H7 (cell line): ENCODE measurements at regions not wholly inside any gene's neighbourhood (a gene's known extent, or its start where the extent isn't known, plus 50 kb on each side); places are given as distances from the start of the nearest gene placed in this dataset.

Experiments used
- DNase-seq: peaks from one replicate; pipeline ENCODE4 v3.0.0; 2012
- H3K27me3 ChIP-seq: 2 replicates; pipeline ENCODE4 v1.6.0; 2011; ENCODE audit warnings: mild to moderate bottlenecking, low read length; ENCODE audit not compliant: control insufficient read depth, insufficient read depth
- H3K36me3 ChIP-seq: replicated peaks from 2 replicates; pipeline ENCODE4 v1.5.1; 2011; ENCODE audit warnings: low read length; ENCODE audit not compliant: control insufficient read depth, insufficient read depth
- H3K4me3 ChIP-seq: 2 replicates; pipeline ENCODE4 v1.5.1; 2011; ENCODE audit warnings: low read depth, mild to moderate bottlenecking, control low read depth, low read length, moderate library complexity; ENCODE audit not compliant: insufficient read depth

GRCh38 chr12:38151991-38152700 is 164.4 kb upstream of the ALG10B start:
- H3K4me3 ChIP-seq = no peak overlapping the region
- H3K27me3 ChIP-seq = no peaks in the 10 kb centered on the region
- DNase-seq = peak; percentile 13
- no peaks in the 10 kb centered on the region for H3K36me3 ChIP-seq

DNA sequence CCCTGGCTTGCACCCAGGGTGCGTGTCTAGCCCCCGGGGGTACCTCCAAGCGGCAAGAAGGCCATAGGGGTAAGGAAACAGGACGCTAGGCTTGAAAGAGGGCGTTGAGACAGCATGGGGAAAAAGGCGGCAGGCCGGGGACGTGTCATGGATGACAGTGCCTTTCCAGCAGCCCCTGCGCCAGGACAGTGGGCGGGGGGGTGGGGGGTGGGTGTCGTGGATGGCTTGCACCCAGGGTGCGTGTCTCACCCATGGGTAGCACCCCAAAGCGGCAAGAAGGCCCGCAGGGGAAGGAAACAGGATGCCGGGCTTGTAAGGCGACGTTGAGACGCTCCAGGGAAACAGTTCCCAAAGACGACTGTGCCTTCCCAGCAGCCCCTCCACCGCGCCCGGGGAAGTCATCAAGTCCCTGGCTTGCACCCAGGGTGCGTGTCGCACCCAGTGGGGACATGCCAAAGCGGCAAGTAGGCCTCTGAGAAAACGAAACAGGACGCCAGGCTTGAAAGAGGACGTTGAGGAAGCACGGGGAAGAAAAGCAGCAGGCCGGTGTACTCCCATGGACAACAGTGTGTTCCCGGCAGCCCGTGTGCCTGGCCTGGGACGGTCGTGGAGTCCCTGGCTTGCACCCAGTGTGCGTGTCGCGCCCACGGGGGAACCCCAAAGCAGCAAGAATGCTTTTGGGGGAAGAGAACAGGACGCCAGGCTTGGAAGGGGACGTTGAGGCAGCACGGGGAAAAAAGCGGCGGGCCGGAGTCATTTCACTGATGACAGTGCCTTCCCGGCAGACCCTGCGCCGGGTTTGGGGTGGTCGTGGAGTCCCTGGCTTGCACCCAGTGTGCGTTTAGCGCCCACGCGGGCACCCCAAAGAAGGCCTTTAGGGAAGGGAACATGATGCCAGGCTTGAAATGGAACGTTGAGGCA is 163.5 kb upstream of the ALG10B start:
- Histone ChIP-seq H3K36me3 (no peaks in the 10 kb centered on the region), H3K4me3 (no peak overlapping the region), H3K27me3 (no peaks in the 10 kb centered on the region)
- DNase-seq = peak; percentile 11

DNA sequence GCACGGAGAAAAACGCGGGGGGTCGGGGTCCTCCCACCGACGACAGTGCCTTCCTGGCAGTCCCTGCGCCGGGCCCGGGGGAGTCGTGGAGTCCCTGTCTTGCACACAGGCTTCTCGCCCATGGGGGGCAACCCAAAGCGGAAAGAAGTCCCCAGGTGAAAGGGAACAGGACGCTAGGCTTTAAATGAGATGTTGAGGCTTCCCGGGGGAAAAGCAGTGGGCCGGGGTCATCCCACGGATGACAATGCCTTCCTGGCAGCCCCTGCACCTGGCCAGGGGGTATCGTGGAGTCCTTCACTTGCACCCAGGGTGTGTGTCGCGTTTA is 162.9 kb upstream of the ALG10B start:
- Histone ChIP-seq H3K27me3 (no peaks in the 10 kb centered on the region), H3K36me3 (no peaks in the 10 kb centered on the region), H3K4me3 (no peak overlapping the region)
- DNase-seq = peak; percentile 10

- no peak overlapping the region for H3K4me3 ChIP-seq
- peak; percentile 8 for DNase-seq
- H3K27me3 ChIP-seq = no peaks in the 10 kb centered on the region
- H3K36me3 ChIP-seq = no peaks in the 10 kb centered on the region
These were observed 162.2 kb upstream of the ALG10B start for GRCh38 chr12:38154096-38155019.

DNA sequence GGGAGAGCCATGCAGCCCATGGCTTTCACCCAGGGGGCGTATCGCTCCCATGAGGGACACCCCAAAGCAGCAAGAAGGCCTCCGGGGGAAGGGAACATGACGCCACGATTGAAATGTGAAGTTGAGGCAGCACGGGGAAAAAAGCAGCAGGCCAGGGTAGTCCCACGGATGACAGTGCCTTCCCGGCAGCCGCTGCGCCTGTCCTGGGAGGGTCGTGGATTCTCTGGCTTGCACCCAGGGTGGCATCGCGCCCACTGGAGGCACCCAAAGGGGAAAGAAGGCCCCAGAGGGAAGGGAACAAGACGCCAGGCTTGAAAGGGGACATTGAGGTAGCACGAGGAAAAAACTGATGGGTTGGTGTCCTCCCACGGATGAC is 161.6 kb upstream of the ALG10B start:
- no peak for DNase-seq
- no peaks in the 10 kb centered on the region for H3K36me3 ChIP-seq
- H3K4me3 ChIP-seq = no peak overlapping the region
- H3K27me3 ChIP-seq = no peaks in the 10 kb centered on the region

GRCh38 chr12:38155526-38156496 is 160.8 kb upstream of the ALG10B start:
- H3K36me3 ChIP-seq = no peaks in the 10 kb centered on the region
- peak; percentile 14 for DNase-seq
- no peak overlapping the region for H3K4me3 ChIP-seq
- H3K27me3 ChIP-seq = no peaks in the 10 kb centered on the region

- no peaks in the 10 kb centered on the region for H3K36me3 ChIP-seq
- no peak overlapping the region for H3K4me3 ChIP-seq
- DNase-seq = peak; percentile 9
- no peaks in the 10 kb centered on the region for H3K27me3 ChIP-seq
These were observed 159.9 kb upstream of the ALG10B start for GRCh38 chr12:38156497-38157245.

DNA sequence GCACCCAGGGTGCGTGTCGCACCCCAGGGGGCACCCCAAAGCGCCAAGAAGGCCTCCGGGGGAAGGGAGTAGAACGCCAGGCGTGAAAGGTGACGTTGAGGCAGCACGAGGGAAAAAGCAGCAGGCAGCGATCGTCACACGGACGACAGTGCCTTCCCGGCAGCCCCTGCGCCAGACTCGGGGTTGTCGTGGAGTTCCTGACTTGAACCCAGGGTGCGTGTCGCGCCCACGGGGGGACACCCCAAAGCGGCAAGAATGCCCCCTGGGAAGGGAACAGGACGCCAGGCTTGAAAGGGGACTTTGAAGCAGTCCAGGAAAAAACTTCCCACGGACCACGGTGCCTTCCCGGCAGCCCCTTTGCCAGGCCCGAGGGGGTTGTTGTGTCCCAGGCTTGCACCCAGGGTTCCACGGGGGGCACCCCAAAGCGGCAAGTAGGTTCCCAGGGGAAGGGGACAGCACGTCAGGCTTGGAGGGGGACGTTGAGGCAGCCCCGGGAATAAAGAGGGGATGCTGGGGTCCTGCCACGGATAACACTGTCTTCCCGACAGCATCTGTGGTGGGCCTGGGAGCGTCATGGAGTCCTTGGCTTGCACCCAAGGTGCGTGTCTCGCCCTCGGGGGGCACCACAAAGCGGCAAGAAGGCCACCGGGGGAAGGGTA is 159.2 kb upstream of the ALG10B start:
- Histone ChIP-seq H3K36me3 (no peaks in the 10 kb centered on the region), H3K27me3 (no peaks in the 10 kb centered on the region), H3K4me3 (no peak overlapping the region)
- peak; percentile 7 for DNase-seq

GRCh38 chr12:38157933-38158401 is 158.6 kb upstream of the ALG10B start:
- Histone ChIP-seq H3K36me3 (no peaks in the 10 kb centered on the region), H3K4me3 (no peak overlapping the region), H3K27me3 (no peaks in the 10 kb centered on the region)
- no peak for DNase-seq

DNA sequence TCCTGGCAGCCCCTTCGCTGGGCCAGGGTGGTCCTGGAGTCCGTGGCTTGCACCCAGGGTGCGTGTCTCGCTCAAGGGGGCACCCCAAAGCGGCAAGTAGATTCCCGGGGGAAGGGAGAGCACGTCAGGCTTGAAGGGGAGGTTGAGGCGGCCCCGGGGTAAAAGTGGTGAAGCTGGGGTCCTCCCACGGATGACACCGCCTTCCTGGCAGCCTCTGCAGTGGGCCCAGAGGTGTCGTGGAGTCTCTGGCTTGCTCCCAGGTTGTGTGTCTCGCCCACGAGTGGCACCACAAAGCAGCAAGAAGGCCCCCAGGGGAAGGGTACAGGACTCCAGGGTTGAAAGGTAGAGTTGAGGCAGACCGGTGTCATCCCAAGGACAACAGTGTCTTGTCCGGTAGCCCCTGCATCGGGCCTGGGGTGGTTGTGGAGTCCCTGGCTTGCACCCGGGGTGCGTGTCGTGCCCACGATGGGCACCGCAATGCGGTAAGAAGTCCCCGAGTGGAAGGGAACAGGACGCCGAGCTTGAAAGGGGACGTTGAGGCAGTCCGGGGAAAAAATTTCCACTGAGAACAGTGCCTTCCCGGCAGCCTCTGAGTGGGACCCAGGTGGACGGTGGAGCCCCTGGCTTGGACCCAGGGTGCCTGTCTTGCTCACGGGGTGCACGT is 158.0 kb upstream of the ALG10B start:
- DNase-seq = peak; percentile 7

GRCh38 chr12:38159092-38159551 is 157.5 kb upstream of the ALG10B start:
- Histone ChIP-seq H3K4me3 (no peak overlapping the region), H3K27me3 (no peaks in the 10 kb centered on the region), H3K36me3 (no peaks in the 10 kb centered on the region)
- peak; percentile 11 for DNase-seq

More for the DNA sequence above, 158.0 kb upstream of the ALG10B start:
- no peaks in the 10 kb centered on the region for H3K27me3 ChIP-seq
- no peaks in the 10 kb centered on the region for H3K36me3 ChIP-seq
- H3K4me3 ChIP-seq = no peak overlapping the region

DNA sequence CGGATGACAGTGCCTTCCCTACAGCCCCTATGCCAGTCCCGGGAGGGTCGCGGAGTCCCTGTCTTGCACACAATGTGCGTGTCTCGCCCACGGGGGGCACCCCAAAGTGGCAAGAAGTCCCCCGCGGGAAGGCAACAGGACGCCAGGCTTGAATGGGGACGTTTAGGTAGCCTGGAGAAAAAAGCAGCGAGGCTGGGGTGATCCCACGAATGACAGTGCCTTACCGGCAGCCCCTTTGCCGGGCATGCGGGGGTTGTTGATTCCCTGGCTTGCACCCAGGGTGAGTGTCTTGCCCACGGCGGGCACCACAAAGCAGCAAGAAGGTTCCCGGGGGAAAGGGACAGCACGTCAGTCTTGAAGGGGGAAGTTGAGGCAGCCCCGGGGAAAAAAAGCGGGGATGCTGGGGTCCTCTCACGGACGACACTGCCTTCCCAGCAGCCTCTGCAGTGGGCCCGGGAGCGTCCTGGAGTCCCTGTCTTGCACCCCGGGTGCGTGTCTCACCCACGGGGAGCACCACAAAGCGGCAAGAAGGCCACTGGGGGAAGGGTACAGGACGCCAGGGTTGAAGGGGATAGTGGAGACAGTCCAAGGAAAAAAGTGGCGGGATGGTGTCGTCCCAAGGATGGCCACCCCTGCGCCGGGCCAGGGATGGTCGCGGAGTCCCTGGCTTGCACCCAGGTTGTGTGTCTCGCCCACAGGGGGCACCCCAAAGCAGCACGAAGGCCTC is 156.8 kb upstream of the ALG10B start:
- Histone ChIP-seq H3K4me3 (no peak overlapping the region), H3K27me3 (no peaks in the 10 kb centered on the region), H3K36me3 (no peaks in the 10 kb centered on the region)
- peak; percentile 4 for DNase-seq
